Head of caudate nucleus (tissue), 42 donors: ENCODE measurements at regions not wholly inside any gene's neighbourhood (a gene's known extent, or its start where the extent isn't known, plus 50 kb on each side); places are given as distances from the start of the nearest gene placed in this dataset.
"Not testable (repeated sequence)": the region's sequence is repeated elsewhere in the genome, so short reads cannot be mapped to it uniquely, and the experiment has no call there.

Experiments
- DNase-seq, 42 donors: peaks; one replicate each; pipeline versions ENCODE4 v3.0.0 to v3.0.0-alpha.2; 2020 to 2021; ENCODE audit warnings: mixed read lengths in 7 of 42
- intact Hi-C: fragments of 100-400 bp; cut with DNase I; formaldehyde crosslinking; loops from one replicate; pipeline ENCODE4 v1.15.0; 2022

- intact Hi-C loops, DNase-seq: not testable (repeated sequence)
Measured at GRCh38 chr9:42656789-42657188, 473.3 kb downstream of the SPATA31A6 start.

DNA sequence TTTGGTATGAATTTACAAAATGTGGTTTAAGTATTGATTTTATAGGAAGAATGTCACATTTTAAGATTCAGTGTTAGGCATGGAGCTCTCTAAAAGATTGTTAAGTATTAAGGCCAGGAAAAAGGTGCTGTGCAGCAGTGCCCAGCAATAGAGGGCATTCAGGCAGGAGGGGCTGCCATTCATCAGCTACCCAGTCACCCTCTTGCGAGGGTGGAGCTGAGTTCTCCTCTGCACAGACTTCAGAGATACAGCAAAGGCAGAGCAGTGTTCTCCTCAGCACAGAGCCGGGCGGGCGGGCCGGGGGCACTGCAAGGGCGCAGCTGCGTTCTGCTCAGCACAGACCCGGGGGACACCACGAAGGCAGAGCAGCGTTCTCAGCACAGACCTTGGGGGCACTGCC is 474.0 kb downstream of the SPATA31A6 start:
- intact Hi-C loops, DNase-seq: not testable (repeated sequence)

- DNase-seq, intact Hi-C loops: not testable (repeated sequence)
Measured at GRCh38 chr9:42697146-42697545, 513.7 kb downstream of the SPATA31A6 start.

DNA sequence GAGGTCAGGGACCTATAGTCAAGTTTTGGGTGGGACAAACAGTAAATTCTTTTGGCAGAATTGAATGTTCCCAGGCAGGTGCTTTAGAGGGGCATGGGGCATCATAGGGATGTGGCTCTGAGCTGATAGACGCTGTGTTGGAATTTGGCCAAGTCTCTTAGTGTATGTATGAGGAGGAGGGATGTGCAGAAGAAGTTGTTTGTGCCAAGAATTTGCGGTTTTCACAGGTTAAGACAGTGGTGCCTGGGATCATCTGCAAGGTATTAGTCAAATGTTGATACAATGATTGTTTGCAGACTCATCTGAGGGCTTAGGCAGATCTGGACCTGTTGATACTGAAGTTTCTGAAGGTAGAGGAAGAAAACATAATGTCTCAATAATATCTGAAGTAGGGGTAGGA is 519.4 kb downstream of the SPATA31A6 start:
- DNase-seq, intact Hi-C loops: not testable (repeated sequence)

- peak in 21 of 42 donors; percentile 2 to 66 (median 27) for DNase-seq
Measured at GRCh38 chr9:42724841-42725835, 541.7 kb downstream of the SPATA31A6 start.

GRCh38 chr9:42743030-42743814 is 559.8 kb downstream of the SPATA31A6 start:
- intact Hi-C loops: not testable (repeated sequence)
- peak; percentile 47 to 91 (median 81) for DNase-seq

More at GRCh38 chr9:42724841-42725835, 541.7 kb downstream of the SPATA31A6 start:
- intact Hi-C loops: not testable (repeated sequence)

DNA sequence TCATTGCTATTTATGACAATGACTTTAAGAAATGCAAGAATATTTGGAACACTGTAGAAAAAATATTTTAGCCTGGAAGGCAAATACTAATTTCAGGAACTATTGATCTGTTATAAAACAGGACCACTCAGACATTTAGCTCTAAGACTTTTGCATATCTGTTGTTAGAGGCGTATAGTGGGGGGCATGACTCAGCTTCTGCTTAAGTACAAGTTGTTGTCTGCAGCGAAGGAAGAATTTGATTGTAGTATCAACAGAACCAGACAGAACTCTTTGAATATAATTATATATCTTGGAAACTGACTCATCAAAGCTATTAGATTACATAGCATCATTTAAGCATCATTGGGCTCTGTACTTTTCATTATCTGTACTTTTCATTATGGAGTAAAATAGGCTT is 573.8 kb downstream of the SPATA31A6 start:
- DNase-seq: peak in 14 of 42 donors; percentile 2 to 56 (median 19)

DNA sequence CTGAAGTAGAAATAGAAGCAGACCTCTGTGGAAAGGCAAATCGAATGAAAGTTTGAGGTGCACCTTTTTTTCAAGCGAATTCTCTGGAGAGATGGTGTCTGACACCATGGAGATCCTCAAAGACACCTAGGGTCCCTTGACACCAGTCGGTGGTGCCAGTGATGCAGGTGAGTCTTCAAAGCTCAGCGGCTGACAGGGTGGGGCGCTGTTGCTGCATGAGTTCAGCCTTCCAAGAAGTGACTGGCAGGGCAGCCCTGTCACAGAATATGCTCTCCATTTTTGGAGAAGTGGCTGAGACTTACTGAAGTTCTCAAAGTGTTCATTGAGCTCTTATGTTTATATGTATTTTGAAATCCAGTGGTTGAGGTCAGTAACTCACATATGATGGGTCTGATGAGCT is 575.9 kb downstream of the SPATA31A6 start:
- peak in 10 of 42 donors; percentile 4 to 41 (median 12) for DNase-seq
- intact Hi-C loops: not testable (repeated sequence)

More for the DNA sequence above, 573.8 kb downstream of the SPATA31A6 start:
- intact Hi-C loops: not testable (repeated sequence)

DNA sequence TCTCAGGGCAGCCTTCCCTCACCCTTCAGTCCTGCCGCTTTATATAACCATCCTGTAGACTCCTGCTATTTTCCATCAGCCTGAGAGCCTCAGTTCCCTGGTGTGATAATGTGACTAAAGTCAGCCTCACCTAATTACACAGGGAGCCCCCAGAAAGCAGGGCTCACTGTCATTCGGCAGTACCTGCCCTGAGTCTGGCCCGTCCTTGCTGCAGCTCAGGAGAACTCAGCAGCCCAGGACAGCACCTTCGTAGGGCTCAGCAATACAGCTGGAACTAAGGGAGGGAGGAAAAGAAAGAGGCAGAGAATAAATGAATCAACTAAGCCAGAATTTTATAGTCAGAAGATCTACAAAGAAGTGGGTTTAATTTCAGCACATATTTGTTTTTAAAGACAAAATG is 598.7 kb downstream of the SPATA31A6 start:
- DNase-seq, intact Hi-C loops: not testable (repeated sequence)

DNA sequence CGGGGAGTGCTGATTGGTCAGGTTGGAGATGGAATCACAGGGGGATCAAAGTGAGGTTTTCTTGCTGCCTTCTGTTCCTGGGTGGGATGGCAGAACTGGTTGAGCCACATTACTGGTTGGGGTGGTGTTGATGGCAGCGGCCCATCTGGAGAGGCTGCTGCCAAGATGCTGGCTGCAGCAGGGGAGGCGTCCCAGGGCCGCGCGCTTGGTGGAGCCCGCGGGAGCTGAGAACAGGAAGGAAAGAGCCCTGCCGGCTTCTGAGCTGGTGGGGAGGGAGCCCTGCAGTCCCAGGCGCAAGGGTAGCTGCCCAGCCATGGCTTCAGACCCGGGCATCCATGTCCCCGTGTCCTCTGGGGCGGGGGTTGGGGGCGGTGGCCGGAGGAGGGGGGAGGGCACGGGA is 609.3 kb downstream of the SPATA31A6 start:
- DNase-seq, intact Hi-C loops: not testable (repeated sequence)

- intact Hi-C loops, DNase-seq: not testable (repeated sequence)
Measured at GRCh38 chr9:42798571-42798970, 615.1 kb downstream of the SPATA31A6 start.

GRCh38 chr9:42802716-42803115 is 619.3 kb downstream of the SPATA31A6 start:
- intact Hi-C loops, DNase-seq: not testable (repeated sequence)

GRCh38 chr9:42806674-42807073 is 623.2 kb downstream of the SPATA31A6 start:
- peak in 4 of 42 donors; percentile 8 to 27 (median 13) for DNase-seq
- intact Hi-C loops: not testable (repeated sequence)

- DNase-seq, intact Hi-C loops: not testable (repeated sequence)
Measured at GRCh38 chr9:42821468-42821867, 638.0 kb downstream of the SPATA31A6 start.

GRCh38 chr9:42848156-42848555 is 664.7 kb downstream of the SPATA31A6 start:
- DNase-seq, intact Hi-C loops: not testable (repeated sequence)

- intact Hi-C loops: not testable (repeated sequence)
- peak in 15 of 42 donors; percentile 2 to 37 (median 11) for DNase-seq
Measured at GRCh38 chr9:42850896-42851693, 667.6 kb downstream of the SPATA31A6 start.

GRCh38 chr9:42851701-42852100 is 668.2 kb downstream of the SPATA31A6 start:
- DNase-seq: peak in 3 of 42 donors; percentile 3 to 12 (median 4)
- intact Hi-C loops: not testable (repeated sequence)

DNA sequence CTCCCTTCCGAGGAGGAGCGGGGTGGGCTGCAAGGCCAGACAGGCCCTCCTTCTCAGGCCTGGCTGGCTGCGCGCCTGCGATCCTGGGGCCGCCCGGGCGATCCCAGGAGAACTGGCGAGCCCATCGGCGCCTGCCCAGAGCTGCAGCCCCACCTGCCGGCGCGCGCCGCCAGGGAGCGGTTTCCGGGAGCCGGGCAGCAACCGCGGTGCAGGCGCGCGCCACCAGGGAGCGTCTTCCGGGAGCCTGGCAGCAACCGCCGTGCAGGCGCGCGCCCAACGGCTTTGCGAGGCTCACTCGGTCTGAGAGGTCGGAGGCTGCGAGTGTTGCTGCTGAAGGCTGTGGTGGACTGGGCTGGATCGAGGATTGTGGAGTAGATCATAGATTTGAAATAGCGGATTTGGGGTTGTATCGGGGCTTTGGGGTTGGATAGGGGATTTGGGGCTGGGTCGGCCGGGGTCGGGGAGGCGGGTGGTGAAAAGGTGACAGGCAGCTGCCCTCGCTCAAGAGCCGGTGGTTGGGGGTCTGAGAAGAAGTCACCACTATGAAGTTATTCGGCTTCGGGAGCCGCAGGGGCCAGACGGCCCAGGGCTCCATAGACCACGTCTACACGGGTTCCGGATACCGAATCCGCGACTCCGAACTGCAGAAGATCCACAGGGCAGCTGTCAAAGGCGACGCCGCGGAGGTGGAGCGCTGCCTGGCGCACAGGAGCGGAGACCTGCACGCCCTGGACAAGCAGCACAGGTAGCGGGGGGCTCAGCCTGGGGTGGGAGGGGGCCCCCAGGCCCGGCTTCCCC is 668.9 kb downstream of the SPATA31A6 start:
- intact Hi-C loops: not testable (repeated sequence)
- peak in 40 of 42 donors; percentile 2 to 79 (median 46) for DNase-seq
